Nephron progenitor cell (in vitro differentiated cells): ENCODE measurements at regions not wholly inside any gene's neighbourhood (a gene's known extent, or its start where the extent isn't known, plus 50 kb on each side); places are given as distances from the start of the nearest gene placed in this dataset.

Source experiments
- DNase-seq: peaks from one replicate; pipeline ENCODE4 v3.0.0; 2021
- H3K27ac Mint-ChIP-seq: 2 replicates; pipeline ENCODE4 v1.8.0; 2021; ENCODE audit warnings: mild to moderate bottlenecking, moderate library complexity, mixed read lengths
- H3K27me3 Mint-ChIP-seq: 2 replicates; pipeline ENCODE4 v1.8.0; 2021; ENCODE audit warnings: mild to moderate bottlenecking, low read depth, mixed read lengths; ENCODE audit not compliant: poor library complexity
- H3K36me3 Mint-ChIP-seq: 2 replicates; pipeline ENCODE4 v1.8.0; 2021; ENCODE audit warnings: low read depth, mixed read lengths
- H3K4me1 Mint-ChIP-seq: 2 replicates; pipeline ENCODE4 v1.8.0; 2021; ENCODE audit warnings: mixed read lengths
- H3K4me3 Mint-ChIP-seq: 2 replicates; pipeline ENCODE4 v1.8.0; 2021; ENCODE audit warnings: mild to moderate bottlenecking, moderate library complexity, mixed read lengths
- H3K9me3 Mint-ChIP-seq: 2 replicates; pipeline ENCODE4 v1.8.0; 2021; ENCODE audit warnings: mild to moderate bottlenecking, moderate library complexity, mixed read lengths
- CTCF ChIP-seq: fragments of 200-600 bp; sonication (generic); IDR thresholded peaks from 2 replicates; pipeline ENCODE4 v1.5.0; 2021; ENCODE audit warnings: antibody characterized with exemption

GRCh38 chr16:27152121-27152520 lies 51.2 kb upstream of the KDM8 start:
- Mint-ChIP-seq H3K4me3 (no peak overlapping the region), H3K9me3 (peaks cover 10% of the 10 kb centered on the region), H3K36me3 (no peaks in the 10 kb centered on the region), H3K27me3 (peaks cover 23% of the 10 kb centered on the region), H3K27ac (no peak overlapping the region), H3K4me1 (peaks cover 7% of the 10 kb centered on the region)
- DNase-seq, result no peak
- no peak for TF ChIP-seq CTCF

- Mint-ChIP-seq H3K4me1 (peaks cover 7% of the 10 kb centered on the region), H3K9me3 (peaks cover 3% of the 10 kb centered on the region), H3K27me3 (peaks cover 26% of the 10 kb centered on the region), H3K36me3 (no peaks in the 10 kb centered on the region), H3K4me3 (no peak overlapping the region), H3K27ac (no peak overlapping the region)
- no peak for TF ChIP-seq CTCF
- no peak for DNase-seq
Observed at GRCh38 chr16:27152801-27153200, 50.5 kb upstream of the KDM8 start.
